ENCODE measurements at regions not wholly inside any gene's neighbourhood (a gene's known extent, or its start where the extent isn't known, plus 50 kb on each side); places are given as distances from the start of the nearest gene placed in this dataset.

- Histone ChIP-seq H3K27ac (ENCODE audit: low read length) (peak overlapping the region; percentile 44), H3K4me3 (ENCODE audit: low read length) (peak overlapping the region; percentile 31), H4K20me1 (ENCODE audit: insufficient read depth) (no peaks in the 10 kb centered on the region), H3K9me2 (ENCODE audit: insufficient read depth, low read length) (no peaks in the 10 kb centered on the region), H3F3A (ENCODE audit: insufficient read depth, low read length, poor library complexity, severe bottlenecking) (no peaks in the 10 kb centered on the region), H3K9ac (ENCODE audit: low read length) (no peak overlapping the region), H3K4me2 (ENCODE audit: low read length) (peak overlapping the region; percentile 35), H2AFZ (ENCODE audit: low read depth, low read length) (no peak overlapping the region), H3K36me3 (ENCODE audit: insufficient read depth, low read length) (no peaks in the 10 kb centered on the region), H3K27me3 (ENCODE audit: insufficient read depth, low read depth, low read length) (no peaks in the 10 kb centered on the region), H3K79me2 (replicated peaks; ENCODE audit: insufficient read depth, low read length) (no peaks in the 10 kb centered on the region), H3K9me3 (ENCODE audit: low read length) (no peaks in the 10 kb centered on the region)
- TF ChIP-seq POLR2AphosphoS5 (IDR thresholded peaks at IDR 0.05) (peak; percentile 47), EP300 (conservative IDR thresholded peaks at IDR 0.05; ENCODE audit: poor library complexity, severe bottlenecking) (peak; percentile 75), RAD21 (conservative IDR thresholded peaks at IDR 0.05) (no peak), SMC3 (conservative IDR thresholded peaks at IDR 0.05; ENCODE audit: poor library complexity) (no peak)
Observed at GRCh38 chr2:107132070-107132469, 246.1 kb upstream of the ST6GAL2 start.

GRCh38 chr2:107132746-107133145, 246.8 kb upstream of the ST6GAL2 start:
- TF ChIP-seq EZH2 (IDR thresholded peaks at IDR 0.05; ENCODE audit: borderline replicate concordance, insufficient read depth, low read length, poor library complexity, severe bottlenecking) (no peak), MXI1 (conservative IDR thresholded peaks at IDR 0.05; ENCODE audit: poor library complexity, severe bottlenecking) (no peak), SMC3 (conservative IDR thresholded peaks at IDR 0.05; ENCODE audit: poor library complexity) (no peak), RAD21 (conservative IDR thresholded peaks at IDR 0.05) (no peak), POLR2AphosphoS5 (IDR thresholded peaks at IDR 0.05) (no peak), TAF1 (IDR thresholded peaks at IDR 0.05; ENCODE audit: low read depth) (no peak), CTCF (IDR thresholded peaks at IDR 0.05; ENCODE audit: poor library complexity, severe bottlenecking) (no peak), REST (IDR thresholded peaks at IDR 0.05; ENCODE audit: borderline replicate concordance) (no peak), EP300 (conservative IDR thresholded peaks at IDR 0.05; ENCODE audit: poor library complexity, severe bottlenecking) (no peak)
- Histone ChIP-seq H2AFZ (ENCODE audit: low read depth, low read length) (no peak overlapping the region), H3K27ac (ENCODE audit: low read length) (peak overlapping the region; percentile 8), H3K9ac (ENCODE audit: low read length) (no peak overlapping the region), H3K9me3 (ENCODE audit: low read length) (no peaks in the 10 kb centered on the region), H3K79me2 (replicated peaks; ENCODE audit: insufficient read depth, low read length) (no peaks in the 10 kb centered on the region), H3K4me3 (ENCODE audit: low read length) (peak overlapping the region; percentile 31), H3K9me2 (ENCODE audit: insufficient read depth, low read length) (no peaks in the 10 kb centered on the region), H3K36me3 (ENCODE audit: insufficient read depth, low read length) (no peaks in the 10 kb centered on the region), H3K27me3 (ENCODE audit: insufficient read depth, low read depth, low read length) (no peaks in the 10 kb centered on the region), H3F3A (ENCODE audit: insufficient read depth, low read length, poor library complexity, severe bottlenecking) (no peaks in the 10 kb centered on the region), H3K4me2 (ENCODE audit: low read length) (no peak overlapping the region), H4K20me1 (ENCODE audit: insufficient read depth) (no peaks in the 10 kb centered on the region)

- Histone ChIP-seq H3F3A (ENCODE audit: insufficient read depth, low read length, poor library complexity, severe bottlenecking) (no peaks in the 10 kb centered on the region), H2AFZ (ENCODE audit: low read depth, low read length) (no peak overlapping the region), H4K20me1 (ENCODE audit: insufficient read depth) (no peaks in the 10 kb centered on the region), H3K4me2 (ENCODE audit: low read length) (no peak overlapping the region), H3K9me2 (ENCODE audit: insufficient read depth, low read length) (no peaks in the 10 kb centered on the region), H3K4me3 (ENCODE audit: low read length) (no peak overlapping the region), H3K79me2 (replicated peaks; ENCODE audit: insufficient read depth, low read length) (no peaks in the 10 kb centered on the region), H3K9ac (ENCODE audit: low read length) (no peak overlapping the region), H3K27me3 (ENCODE audit: insufficient read depth, low read depth, low read length) (no peaks in the 10 kb centered on the region), H3K36me3 (ENCODE audit: insufficient read depth, low read length) (no peaks in the 10 kb centered on the region), H3K9me3 (ENCODE audit: low read length) (no peaks in the 10 kb centered on the region), H3K27ac (ENCODE audit: low read length) (no peak overlapping the region)
- TF ChIP-seq EZH2 (IDR thresholded peaks at IDR 0.05; ENCODE audit: borderline replicate concordance, insufficient read depth, low read length, poor library complexity, severe bottlenecking) (no peak), TAF1 (IDR thresholded peaks at IDR 0.05; ENCODE audit: low read depth) (no peak), SMC3 (conservative IDR thresholded peaks at IDR 0.05; ENCODE audit: poor library complexity) (no peak), EP300 (conservative IDR thresholded peaks at IDR 0.05; ENCODE audit: poor library complexity, severe bottlenecking) (no peak), REST (IDR thresholded peaks at IDR 0.05; ENCODE audit: borderline replicate concordance) (no peak), MXI1 (conservative IDR thresholded peaks at IDR 0.05; ENCODE audit: poor library complexity, severe bottlenecking) (no peak), POLR2AphosphoS5 (IDR thresholded peaks at IDR 0.05) (no peak), RAD21 (conservative IDR thresholded peaks at IDR 0.05) (no peak), CTCF (IDR thresholded peaks at IDR 0.05; ENCODE audit: poor library complexity, severe bottlenecking) (no peak)
Observed at GRCh38 chr2:107133412-107133811, 247.4 kb upstream of the ST6GAL2 start.
